Gastrocnemius medialis (tissue), 4 donors: ENCODE measurements at regions not wholly inside any gene's neighbourhood (a gene's known extent, or its start where the extent isn't known, plus 50 kb on each side); places are given as distances from the start of the nearest gene placed in this dataset.

Source experiments
- POLR2A ChIP-seq, 2 donors: fragments of 450-650 bp; IDR thresholded peaks; one replicate each; pipeline ENCODE4 v1.6.1; 2017; ENCODE audit warnings: antibody characterized with exemption in 2 of 2, mild to moderate bottlenecking in 2 of 2, moderate library complexity in 2 of 2
- TF ChIP-seq, protein P1 (sequence below), 5 experiments: fragments of 450-650 bp in 3 of 5; fragments of 200-600 bp in 2 of 5; sonication (generic) in 2 of 5; IDR thresholded peaks in 4 of 5; conservative IDR thresholded peaks in 1 of 5; 1 replicate in 4 of 5; 2 replicates in 1 of 5; pipeline ENCODE4 v1.5.1; 2016 to 2019; ENCODE audit warnings: antibody characterized with exemption in 5 of 5, mild to moderate bottlenecking in 3 of 5, moderate library complexity in 3 of 5

DNA sequence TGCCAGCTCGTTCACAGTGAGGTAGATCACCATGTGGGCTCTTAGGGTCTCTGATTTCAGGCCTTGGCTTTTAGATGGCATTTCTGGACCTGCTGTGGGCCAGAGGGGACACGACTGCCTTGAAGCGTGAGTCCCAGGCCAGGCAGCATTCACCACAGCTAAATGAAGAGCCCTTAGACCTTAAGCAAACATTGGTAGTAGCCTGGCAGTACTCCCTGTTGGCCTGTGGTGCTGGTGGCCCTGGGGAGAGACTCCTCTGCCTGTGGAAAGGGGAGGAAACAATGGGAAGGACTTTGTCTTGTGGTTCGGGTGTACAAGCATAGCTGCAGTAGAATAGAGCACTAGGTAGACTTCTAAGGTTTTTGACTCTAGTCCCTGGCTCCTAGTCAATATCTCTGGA, 456.0 kb upstream of the DCC start:
- TF ChIP-seq, protein P1, sequence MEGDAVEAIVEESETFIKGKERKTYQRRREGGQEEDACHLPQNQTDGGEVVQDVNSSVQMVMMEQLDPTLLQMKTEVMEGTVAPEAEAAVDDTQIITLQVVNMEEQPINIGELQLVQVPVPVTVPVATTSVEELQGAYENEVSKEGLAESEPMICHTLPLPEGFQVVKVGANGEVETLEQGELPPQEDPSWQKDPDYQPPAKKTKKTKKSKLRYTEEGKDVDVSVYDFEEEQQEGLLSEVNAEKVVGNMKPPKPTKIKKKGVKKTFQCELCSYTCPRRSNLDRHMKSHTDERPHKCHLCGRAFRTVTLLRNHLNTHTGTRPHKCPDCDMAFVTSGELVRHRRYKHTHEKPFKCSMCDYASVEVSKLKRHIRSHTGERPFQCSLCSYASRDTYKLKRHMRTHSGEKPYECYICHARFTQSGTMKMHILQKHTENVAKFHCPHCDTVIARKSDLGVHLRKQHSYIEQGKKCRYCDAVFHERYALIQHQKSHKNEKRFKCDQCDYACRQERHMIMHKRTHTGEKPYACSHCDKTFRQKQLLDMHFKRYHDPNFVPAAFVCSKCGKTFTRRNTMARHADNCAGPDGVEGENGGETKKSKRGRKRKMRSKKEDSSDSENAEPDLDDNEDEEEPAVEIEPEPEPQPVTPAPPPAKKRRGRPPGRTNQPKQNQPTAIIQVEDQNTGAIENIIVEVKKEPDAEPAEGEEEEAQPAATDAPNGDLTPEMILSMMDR (IDR thresholded peaks at IDR 0.05 in 4 of 5, conservative IDR thresholded peaks at IDR 0.05 in 1 of 5): no peak
- TF ChIP-seq POLR2A (IDR thresholded peaks at IDR 0.05): no peak
